ENCODE measurements at regions not wholly inside any gene's neighbourhood (a gene's known extent, or its start where the extent isn't known, plus 50 kb on each side); places are given as distances from the start of the nearest gene placed in this dataset.

- no peak for TF ChIP-seq CTCF (IDR thresholded peaks at IDR 0.05; ENCODE audit: insufficient read depth, low read depth, low read length, missing control alignments)
- no peak overlapping the region for H3K4me3 ChIP-seq (ENCODE audit: low read depth, low read length)
- DNase-seq (ENCODE audit: low read depth): no peak
Measured at GRCh38 chr21:15241997-15242736, 177.4 kb upstream of the NRIP1 start.

DNA sequence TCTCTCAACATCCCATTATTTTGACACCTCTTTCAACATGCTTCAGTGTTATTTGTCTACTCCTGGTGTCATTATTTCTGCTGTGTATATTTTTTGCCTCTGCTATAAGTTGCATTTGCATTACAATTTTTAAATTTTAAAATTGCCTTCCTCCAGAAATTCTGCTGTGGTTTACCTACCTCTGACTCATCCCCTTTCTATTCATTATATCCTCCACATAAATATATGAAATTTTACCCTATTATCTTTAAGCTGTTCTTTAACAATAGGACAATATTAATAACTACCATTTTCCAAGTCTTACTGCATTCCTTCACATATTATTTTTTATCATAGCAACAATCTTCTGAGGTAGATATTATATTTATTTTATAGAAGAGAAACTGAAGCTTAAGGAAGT is 178.1 kb upstream of the NRIP1 start:
- no peak for DNase-seq (ENCODE audit: low read depth)
- no peak for TF ChIP-seq CTCF (IDR thresholded peaks at IDR 0.05; ENCODE audit: insufficient read depth, low read depth, low read length, missing control alignments)
- no peak overlapping the region for H3K4me3 ChIP-seq (ENCODE audit: low read depth, low read length)

- H3K4me3 ChIP-seq (ENCODE audit: low read depth, low read length): no peak overlapping the region
- no peak for TF ChIP-seq CTCF (IDR thresholded peaks at IDR 0.05; ENCODE audit: insufficient read depth, low read depth, low read length, missing control alignments)
Measured at GRCh38 chr21:15243406-15243805, 178.6 kb upstream of the NRIP1 start.

DNA sequence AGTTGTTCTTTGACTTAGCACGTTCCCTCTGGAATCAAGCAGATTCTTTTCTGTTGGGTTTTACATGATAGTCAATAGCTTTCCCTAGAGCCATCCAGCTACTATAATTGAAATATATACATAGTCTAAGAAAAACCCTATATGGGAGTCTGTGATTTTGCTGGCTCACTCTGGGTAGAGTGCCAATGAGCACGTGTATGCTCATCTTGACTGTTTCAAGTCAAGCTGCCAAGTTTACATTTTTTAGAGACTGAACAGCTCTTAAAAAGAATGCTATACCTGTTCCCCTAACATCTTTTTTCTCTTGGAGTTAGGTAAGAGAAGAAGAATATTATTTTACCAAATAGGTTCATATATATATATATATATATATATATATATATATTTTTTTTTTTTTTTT is 182.8 kb upstream of the NRIP1 start:
- DNase-seq (ENCODE audit: low read depth): no peak
- H3K4me3 ChIP-seq (ENCODE audit: low read depth, low read length): no peak overlapping the region
- no peak for TF ChIP-seq CTCF (IDR thresholded peaks at IDR 0.05; ENCODE audit: insufficient read depth, low read depth, low read length, missing control alignments)

More at GRCh38 chr21:15243406-15243805, 178.6 kb upstream of the NRIP1 start:
- no peak for DNase-seq (ENCODE audit: low read depth)

DNA sequence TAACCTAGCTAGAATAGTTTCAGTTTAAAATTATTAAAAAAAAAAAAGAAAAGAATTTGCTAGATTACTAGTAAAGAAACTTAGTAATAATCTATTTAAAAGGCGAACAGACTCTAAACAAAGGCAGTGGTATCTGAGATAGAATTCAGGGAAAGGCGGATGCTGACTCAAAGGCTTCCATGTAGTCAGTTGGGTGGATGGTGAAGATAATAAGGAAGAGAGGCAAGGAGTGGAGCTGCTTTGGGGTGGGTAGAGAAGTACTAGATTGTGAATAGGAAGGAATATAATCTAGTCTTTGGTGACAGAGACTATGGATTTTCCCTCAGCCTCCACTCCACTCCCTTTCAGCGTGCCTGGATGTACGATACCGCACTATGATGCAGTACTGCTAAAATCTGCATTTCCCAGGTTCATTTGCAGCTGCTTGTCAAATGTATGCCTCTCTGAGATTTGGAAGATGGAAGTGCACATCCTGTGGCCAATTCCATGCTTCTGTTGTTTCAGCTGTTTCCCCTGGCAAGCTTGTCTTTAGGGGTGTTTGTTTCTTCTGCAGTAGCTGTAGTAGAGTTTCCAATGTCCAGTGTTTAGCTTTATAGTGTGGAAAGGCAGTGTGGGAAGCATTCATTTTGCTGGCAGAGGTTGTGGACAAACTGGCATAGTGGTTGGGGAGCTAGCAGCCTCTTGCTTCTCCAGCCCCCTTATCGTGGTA is 184.6 kb upstream of the NRIP1 start:
- DNase-seq (ENCODE audit: low read depth): no peak
- H3K4me3 ChIP-seq (ENCODE audit: low read depth, low read length): no peak overlapping the region
- no peak for TF ChIP-seq CTCF (IDR thresholded peaks at IDR 0.05; ENCODE audit: insufficient read depth, low read depth, low read length, missing control alignments)

- H3K4me3 ChIP-seq (ENCODE audit: low read depth, low read length): no peak overlapping the region
- no peak for DNase-seq (ENCODE audit: low read depth)
- no peak for TF ChIP-seq CTCF (IDR thresholded peaks at IDR 0.05; ENCODE audit: insufficient read depth, low read depth, low read length, missing control alignments)
Measured at GRCh38 chr21:15250384-15250783, 185.6 kb upstream of the NRIP1 start.

Measured in GM12865 (cell line).